H1 (cell line): ENCODE measurements at regions not wholly inside any gene's neighbourhood (a gene's known extent, or its start where the extent isn't known, plus 50 kb on each side); places are given as distances from the start of the nearest gene placed in this dataset.

ENCODE experiments used
- CTCF ChIA-PET: fragments of 300-600 bp; sonication (Branson Sonifier 250); formaldehyde crosslinking; loops from one replicate; lab custom pipeline; 2021; ENCODE audit not compliant: partially characterized antibody; lab: Charles Lee
- POLR2A ChIA-PET: fragments of 300-600 bp; sonication (Branson Sonifier 250); formaldehyde crosslinking; loops from one replicate; lab custom pipeline; 2021; ENCODE audit warnings: inconsistent platforms; ENCODE audit not compliant: partially characterized antibody; lab: Charles Lee
- DNase-seq, 2 experiments: peaks; one replicate each; pipeline versions ENCODE4 v3.0.0 to v3.0.0-alpha.2; 2010 to 2022; ENCODE audit warnings: low spot score in 2 of 2, low read depth in 1 of 2, mixed read lengths in 1 of 2
- FAIRE-seq: peaks from 2 replicates; lab custom pipeline; 2011; peaks lifted over from hg19 to GRCh38; lab: Jason Lieb, UNC
- H2AFZ ChIP-seq: 2 replicates; pipeline ENCODE4 v1.8.1; 2012; ENCODE audit warnings: low read length, inconsistent platforms
- H2AK5ac ChIP-seq: 2 replicates; pipeline ENCODE4 v1.6.1; 2013; ENCODE audit warnings: low read depth, low read length
- H2BK120ac ChIP-seq: replicated peaks from 2 replicates; pipeline ENCODE3; 2013; ENCODE audit warnings: low read depth, low read length, inconsistent platforms
- H2BK12ac ChIP-seq: 2 replicates; pipeline ENCODE4 v1.6.1; 2013; ENCODE audit warnings: low read depth, low read length
- H2BK15ac ChIP-seq: 2 replicates; pipeline ENCODE4 v1.6.1; 2013; ENCODE audit warnings: low read length
- H2BK20ac ChIP-seq: 2 replicates; pipeline ENCODE4 v1.6.1; 2013; ENCODE audit warnings: low read length
- H2BK5ac ChIP-seq: 2 replicates; pipeline ENCODE4 v1.6.1; 2013; ENCODE audit warnings: low read depth, low read length
- H3K14ac ChIP-seq: 2 replicates; pipeline ENCODE4 v1.6.1; 2013; ENCODE audit warnings: inconsistent platforms; ENCODE audit not compliant: insufficient read length
- H3K18ac ChIP-seq: 2 replicates; pipeline ENCODE4 v1.6.1; 2013; ENCODE audit warnings: low read length; ENCODE audit errors: extremely low read depth
- H3K23ac ChIP-seq: 2 replicates; pipeline ENCODE4 v1.6.1; 2013; ENCODE audit warnings: inconsistent platforms; ENCODE audit not compliant: insufficient read length
- H3K23me2 ChIP-seq: 2 replicates; pipeline ENCODE4 v1.6.1; 2013; ENCODE audit warnings: low read depth, low read length
- H3K27ac ChIP-seq: 2 replicates; pipeline ENCODE4 v1.6.1; 2011; ENCODE audit warnings: low read depth, low read length, inconsistent platforms
- H3K27me3 ChIP-seq, 4 experiments: replicated peaks in 1 of 4; 1 replicate in 1 of 4; 2 replicates in 3 of 4; pipeline versions ENCODE4 v1.6.1 to v1.8.1; 2011 to 2013; ENCODE audit warnings: low read length in 3 of 4, mild to moderate bottlenecking in 3 of 4, inconsistent platforms in 2 of 4, mixed read lengths in 2 of 4, moderate library complexity in 1 of 4; ENCODE audit not compliant: control insufficient read depth in 3 of 4, insufficient read depth in 3 of 4; ENCODE audit errors: extremely low read depth in 1 of 4
- H3K36me3 ChIP-seq, 4 experiments: 2 replicates each; pipeline versions ENCODE4 v1.6.1 to v1.8.1; 2011 to 2013; ENCODE audit warnings: mild to moderate bottlenecking in 4 of 4, low read length in 3 of 4, moderate library complexity in 2 of 4, control low read depth in 1 of 4, inconsistent platforms in 1 of 4; ENCODE audit not compliant: insufficient read depth in 4 of 4, control insufficient read depth in 2 of 4
- H3K4ac ChIP-seq: replicated peaks from 2 replicates; pipeline ENCODE3; 2013; ENCODE audit warnings: low read length, low read depth, mixed read lengths, inconsistent platforms; ENCODE audit not compliant: insufficient read length
- H3K4me1 ChIP-seq, 4 experiments: replicated peaks in 1 of 4; 1 replicate in 1 of 4; 2 replicates in 3 of 4; pipeline versions ENCODE4 v1.6.1 to v1.8.1; 2011 to 2013; ENCODE audit warnings: low read length in 3 of 4, inconsistent platforms in 2 of 4, mixed read lengths in 1 of 4; ENCODE audit not compliant: insufficient read depth in 4 of 4, control insufficient read depth in 3 of 4
- H3K4me2 ChIP-seq, 2 experiments: 2 replicates each; pipeline versions ENCODE4 v1.6.1 to v1.8.1; 2011 to 2013; ENCODE audit warnings: low read depth in 2 of 2, low read length in 2 of 2, control low read depth in 1 of 2, inconsistent platforms in 1 of 2, mild to moderate bottlenecking in 1 of 2; ENCODE audit not compliant: insufficient read depth in 1 of 2
- H3K4me3 ChIP-seq, 4 experiments: fragments of 200-600, 300-600 bp in 1 of 4; sonication (generic), shearing (Covaris generic), sonication (Bioruptor Twin) in 1 of 4; 2 replicates each; pipeline versions ENCODE4 v1.5.1 to v1.8.1; 2011 to 2016; ENCODE audit warnings: low read length in 4 of 4, low read depth in 3 of 4, control low read depth in 2 of 4, inconsistent platforms in 2 of 4, mild to moderate bottlenecking in 2 of 4, mixed read lengths in 1 of 4, moderate library complexity in 1 of 4; ENCODE audit not compliant: insufficient read depth in 2 of 4; ENCODE audit errors: extremely low read depth in 1 of 4
- H3K56ac ChIP-seq: replicated peaks from 2 replicates; pipeline ENCODE3; 2013; ENCODE audit warnings: low read depth, mild to moderate bottlenecking, mixed read lengths, low read length, inconsistent platforms; ENCODE audit not compliant: insufficient read length
- H3K79me1 ChIP-seq: 2 replicates; pipeline ENCODE4 v1.6.1; 2013; ENCODE audit warnings: low read depth, low read length, control low read depth
- H3K79me2 ChIP-seq, 2 experiments: 2 replicates each; pipeline versions ENCODE4 v1.6.1 to v1.8.1; 2012 to 2013; ENCODE audit warnings: low read length in 2 of 2, mild to moderate bottlenecking in 2 of 2, inconsistent platforms in 1 of 2; ENCODE audit not compliant: insufficient read depth in 2 of 2, control insufficient read depth in 1 of 2
- H3K9ac ChIP-seq, 4 experiments: replicated peaks in 1 of 4; 1 replicate in 1 of 4; 2 replicates in 3 of 4; pipeline versions ENCODE4 v1.6.1 to v1.8.1; 2011 to 2013; ENCODE audit warnings: low read depth in 3 of 4, low read length in 3 of 4, control low read depth in 2 of 4, mild to moderate bottlenecking in 2 of 4, moderate library complexity in 2 of 4, inconsistent platforms in 1 of 4; ENCODE audit errors: extremely low read depth in 1 of 4
- H3K9me3 ChIP-seq, 2 experiments: 2 replicates each; pipeline versions ENCODE4 v1.6.1 to v1.8.1; 2012 to 2013; ENCODE audit warnings: mild to moderate bottlenecking in 2 of 2, moderate library complexity in 2 of 2, control low read depth in 1 of 2, inconsistent platforms in 1 of 2, low read depth in 1 of 2, low read length in 1 of 2, mixed read lengths in 1 of 2; ENCODE audit not compliant: insufficient read depth in 2 of 2
- H4K20me1 ChIP-seq, 2 experiments: replicated peaks in 1 of 2; 2 replicates each; pipeline versions ENCODE3 to v1.8.1; 2011 to 2013; ENCODE audit warnings: inconsistent platforms in 2 of 2, low read length in 2 of 2, mild to moderate bottlenecking in 1 of 2; ENCODE audit not compliant: insufficient read depth in 2 of 2, control insufficient read depth in 1 of 2
- H4K5ac ChIP-seq: 2 replicates; pipeline ENCODE4 v1.6.1; 2013; ENCODE audit warnings: low read length, low read depth, mixed read lengths, inconsistent platforms; ENCODE audit not compliant: insufficient read length
- H4K8ac ChIP-seq: 2 replicates; pipeline ENCODE4 v1.8.0; 2013; ENCODE audit warnings: mild to moderate bottlenecking, moderate library complexity, low read length, inconsistent platforms; ENCODE audit not compliant: insufficient read depth; ENCODE audit errors: extremely low read depth
- H4K91ac ChIP-seq: replicated peaks from 2 replicates; pipeline ENCODE3; 2013; ENCODE audit warnings: low read length, mixed read lengths, inconsistent platforms; ENCODE audit not compliant: insufficient read length
- CEBPB ChIP-seq: IDR thresholded peaks from 2 replicates; pipeline ENCODE4 v1.6.1; 2012; ENCODE audit warnings: low read depth, low read length
- CTCF ChIP-seq, 3 experiments: IDR thresholded peaks; 1 replicate in 2 of 3; 2 replicates in 1 of 3; pipeline versions ENCODE4 v1.5.1 to v1.6.1; 2011; ENCODE audit warnings: low read length in 3 of 3, mild to moderate bottlenecking in 3 of 3, inconsistent platforms in 2 of 3, low read depth in 1 of 3, moderate library complexity in 1 of 3; ENCODE audit not compliant: insufficient read depth in 1 of 3; ENCODE audit errors: control extremely low read depth in 1 of 3
- FOSL1 ChIP-seq: IDR thresholded peaks from 2 replicates; pipeline ENCODE4 v1.6.1; 2011; ENCODE audit warnings: mild to moderate bottlenecking, low read depth, low read length, moderate library complexity; ENCODE audit not compliant: insufficient read depth
- TAF7 ChIP-seq: optimal IDR thresholded peaks from 2 replicates; pipeline ENCODE3; 2011; ENCODE audit warnings: low read depth, mild to moderate bottlenecking, inconsistent platforms, low read length, moderate library complexity, borderline replicate concordance
- WGBS, 2 experiments: shearing (Covaris generic) in 1 of 2; methylation state at CpG; one replicate each; pipeline versions ENCODE4 v1.1.6 to v1.1.7; 2013 to 2015; ENCODE audit warnings: low lambda C conversion rate in 2 of 2, mixed read lengths in 2 of 2, inconsistent platforms in 1 of 2, low coverage in 1 of 2, missing lambda C conversion rate in 1 of 2; ENCODE audit not compliant: insufficient replicate concordance in 2 of 2, insufficient coverage in 1 of 2, insufficient read length in 1 of 2; ENCODE audit errors: extremely low coverage in 1 of 2, missing lambda C conversion rate in 1 of 2; 5-methylcytosine and 5-hydroxymethylcytosine counted together

DNA sequence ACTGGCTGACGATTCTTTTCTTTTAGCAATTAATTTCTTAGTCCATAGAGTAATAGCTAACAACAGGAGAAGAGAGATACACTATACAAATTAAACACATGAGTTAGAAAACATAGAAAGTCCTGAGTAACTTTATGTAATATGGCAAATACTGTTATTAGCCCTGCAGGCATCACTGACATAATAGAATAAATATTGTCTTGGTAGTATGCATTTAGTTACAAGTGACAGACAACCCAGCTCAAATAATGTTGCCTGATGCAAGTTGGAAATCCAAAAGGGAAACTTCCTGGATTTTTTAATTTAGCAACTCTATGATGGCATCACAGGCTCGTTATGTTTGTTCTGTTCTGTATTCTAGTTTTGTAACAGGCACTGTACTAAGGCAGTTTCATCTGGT lies 95.1 kb downstream of the DKK1 start:
- H3K4ac ChIP-seq: no peak overlapping the region
- H3K23me2 ChIP-seq: no peaks in the 10 kb centered on the region
- no peak overlapping the region for H3K18ac ChIP-seq
- H3K14ac ChIP-seq: no peak overlapping the region
- H3K27ac ChIP-seq: no peak overlapping the region
- POLR2A ChIA-PET: no interaction called here
- no peak overlapping the region for H3K4me3 ChIP-seq
- no peaks in the 10 kb centered on the region for H3K36me3 ChIP-seq
- H3K56ac ChIP-seq: no peak overlapping the region
- H4K8ac ChIP-seq: no peak overlapping the region
- no peak overlapping the region for H4K5ac ChIP-seq
- no peak overlapping the region for H2AK5ac ChIP-seq
- no peaks in the 10 kb centered on the region for H3K27me3 ChIP-seq
- H2BK12ac ChIP-seq: no peak overlapping the region
- DNase-seq (no peak), FAIRE-seq (no peak)
- H2BK15ac ChIP-seq: no peak overlapping the region
- H2BK120ac ChIP-seq: no peak overlapping the region
- H2AFZ ChIP-seq: no peak overlapping the region
- no peaks in the 10 kb centered on the region for H3K4me1 ChIP-seq
- no peaks in the 10 kb centered on the region for H3K9me3 ChIP-seq
- no peak overlapping the region for H3K23ac ChIP-seq
- TF ChIP-seq CTCF (IDR thresholded peaks at IDR 0.05; ENCODE audit: control extremely low read depth in 1 of 3, insufficient read depth in 1 of 3, low read depth in 1 of 3, low read length in 3 of 3): no peak
- TF ChIP-seq CEBPB: no peak
- no peak for TF ChIP-seq FOSL1
- TF ChIP-seq TAF7: no peak
- H2BK5ac ChIP-seq: no peak overlapping the region
- no peak overlapping the region for H4K91ac ChIP-seq
- no peak overlapping the region for H3K9ac ChIP-seq
- no peak overlapping the region for H2BK20ac ChIP-seq
- CTCF ChIA-PET: no interaction called here
- no peaks in the 10 kb centered on the region for H3K79me1 ChIP-seq
- H3K4me2 ChIP-seq: no peak overlapping the region
- no peaks in the 10 kb centered on the region for H4K20me1 ChIP-seq
- no peaks in the 10 kb centered on the region for H3K79me2 ChIP-seq
- 88% methylated on average over 2 of the region's 2 CpGs; no CpG with 5 or more reads in 1 of the 2 experiments for WGBS, 2 experiments
